Peyer's patch (tissue), 4 donors: ENCODE measurements at regions not wholly inside any gene's neighbourhood (a gene's known extent, or its start where the extent isn't known, plus 50 kb on each side); places are given as distances from the start of the nearest gene placed in this dataset.

ENCODE experiments used
- POLR2A ChIP-seq, 2 donors: fragments of 450-650 bp; IDR thresholded peaks; one replicate each; pipeline ENCODE4 v1.5.1; 2017; ENCODE audit warnings: antibody characterized with exemption in 2 of 2, mild to moderate bottlenecking in 2 of 2, moderate library complexity in 2 of 2
- TF ChIP-seq, protein P1 (sequence below), 6 experiments: fragments of 450-650 bp in 4 of 6; fragments of 200-600 bp in 2 of 6; sonication (generic) in 1 of 6; IDR thresholded peaks; one replicate each; pipeline ENCODE4 v1.5.1; 2017 to 2019; ENCODE audit warnings: antibody characterized with exemption in 6 of 6, mild to moderate bottlenecking in 3 of 6, moderate library complexity in 1 of 6

DNA sequence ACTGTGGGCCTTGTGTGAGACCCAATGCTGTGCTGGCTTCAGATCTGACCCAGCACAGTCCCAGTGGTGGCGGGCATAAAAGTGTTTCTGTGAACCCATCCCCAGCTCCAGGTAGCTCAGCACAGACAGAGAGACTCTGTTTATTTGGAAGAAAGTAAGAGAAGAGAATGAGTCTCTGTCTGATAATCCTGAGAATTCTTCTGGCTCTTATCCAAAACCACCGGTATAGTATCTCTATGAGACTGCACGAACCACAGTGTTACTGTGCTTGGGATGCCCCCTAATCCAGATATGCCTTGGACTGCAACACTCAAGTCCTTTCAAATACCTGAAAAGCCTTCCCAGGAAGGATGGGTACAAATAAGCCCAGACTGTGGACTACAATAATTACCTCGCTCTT, 1660.8 kb upstream of the ACO1 start:
- TF ChIP-seq, protein P1, sequence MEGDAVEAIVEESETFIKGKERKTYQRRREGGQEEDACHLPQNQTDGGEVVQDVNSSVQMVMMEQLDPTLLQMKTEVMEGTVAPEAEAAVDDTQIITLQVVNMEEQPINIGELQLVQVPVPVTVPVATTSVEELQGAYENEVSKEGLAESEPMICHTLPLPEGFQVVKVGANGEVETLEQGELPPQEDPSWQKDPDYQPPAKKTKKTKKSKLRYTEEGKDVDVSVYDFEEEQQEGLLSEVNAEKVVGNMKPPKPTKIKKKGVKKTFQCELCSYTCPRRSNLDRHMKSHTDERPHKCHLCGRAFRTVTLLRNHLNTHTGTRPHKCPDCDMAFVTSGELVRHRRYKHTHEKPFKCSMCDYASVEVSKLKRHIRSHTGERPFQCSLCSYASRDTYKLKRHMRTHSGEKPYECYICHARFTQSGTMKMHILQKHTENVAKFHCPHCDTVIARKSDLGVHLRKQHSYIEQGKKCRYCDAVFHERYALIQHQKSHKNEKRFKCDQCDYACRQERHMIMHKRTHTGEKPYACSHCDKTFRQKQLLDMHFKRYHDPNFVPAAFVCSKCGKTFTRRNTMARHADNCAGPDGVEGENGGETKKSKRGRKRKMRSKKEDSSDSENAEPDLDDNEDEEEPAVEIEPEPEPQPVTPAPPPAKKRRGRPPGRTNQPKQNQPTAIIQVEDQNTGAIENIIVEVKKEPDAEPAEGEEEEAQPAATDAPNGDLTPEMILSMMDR (IDR thresholded peaks at IDR 0.05), result no peak
- no peak for TF ChIP-seq POLR2A (IDR thresholded peaks at IDR 0.05)
